ENCODE measurements at regions not wholly inside any gene's neighbourhood (a gene's known extent, or its start where the extent isn't known, plus 50 kb on each side); places are given as distances from the start of the nearest gene placed in this dataset.

DNA sequence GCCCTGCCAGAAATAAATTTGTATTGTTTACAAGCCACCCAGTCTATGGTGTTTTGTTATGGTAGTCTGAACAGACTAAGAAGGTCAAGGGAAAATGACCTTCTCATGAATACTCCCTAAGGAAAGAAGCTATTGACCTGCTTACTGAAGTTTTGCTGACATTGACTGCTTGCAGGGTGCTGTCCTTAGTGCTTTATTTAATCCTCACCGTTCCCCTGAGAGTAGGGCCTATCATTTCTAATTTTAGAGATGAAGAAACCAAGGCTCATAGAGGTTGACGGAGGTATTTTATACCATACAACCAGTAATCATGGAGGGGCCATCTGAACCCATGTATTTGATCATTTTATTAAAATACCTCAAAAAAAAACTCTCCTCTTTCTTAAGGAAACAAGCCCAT is 66.7 kb upstream of the INCENP start:
- no peak for TF ChIP-seq SPI1 (IDR thresholded peaks at IDR 0.05; ENCODE audit: borderline replicate concordance, insufficient read depth, low read depth, low read length)
- no peak for TF ChIP-seq ESRRA (IDR thresholded peaks at IDR 0.05; ENCODE audit: low read length)
- TF ChIP-seq, protein P1, sequence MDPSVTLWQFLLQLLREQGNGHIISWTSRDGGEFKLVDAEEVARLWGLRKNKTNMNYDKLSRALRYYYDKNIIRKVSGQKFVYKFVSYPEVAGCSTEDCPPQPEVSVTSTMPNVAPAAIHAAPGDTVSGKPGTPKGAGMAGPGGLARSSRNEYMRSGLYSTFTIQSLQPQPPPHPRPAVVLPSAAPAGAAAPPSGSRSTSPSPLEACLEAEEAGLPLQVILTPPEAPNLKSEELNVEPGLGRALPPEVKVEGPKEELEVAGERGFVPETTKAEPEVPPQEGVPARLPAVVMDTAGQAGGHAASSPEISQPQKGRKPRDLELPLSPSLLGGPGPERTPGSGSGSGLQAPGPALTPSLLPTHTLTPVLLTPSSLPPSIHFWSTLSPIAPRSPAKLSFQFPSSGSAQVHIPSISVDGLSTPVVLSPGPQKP (IDR thresholded peaks at IDR 0.05; ENCODE audit: low read depth, low read length), result no peak
- no peak for TF ChIP-seq RAD51 (IDR thresholded peaks at IDR 0.05)
- TF ChIP-seq, protein P2, sequence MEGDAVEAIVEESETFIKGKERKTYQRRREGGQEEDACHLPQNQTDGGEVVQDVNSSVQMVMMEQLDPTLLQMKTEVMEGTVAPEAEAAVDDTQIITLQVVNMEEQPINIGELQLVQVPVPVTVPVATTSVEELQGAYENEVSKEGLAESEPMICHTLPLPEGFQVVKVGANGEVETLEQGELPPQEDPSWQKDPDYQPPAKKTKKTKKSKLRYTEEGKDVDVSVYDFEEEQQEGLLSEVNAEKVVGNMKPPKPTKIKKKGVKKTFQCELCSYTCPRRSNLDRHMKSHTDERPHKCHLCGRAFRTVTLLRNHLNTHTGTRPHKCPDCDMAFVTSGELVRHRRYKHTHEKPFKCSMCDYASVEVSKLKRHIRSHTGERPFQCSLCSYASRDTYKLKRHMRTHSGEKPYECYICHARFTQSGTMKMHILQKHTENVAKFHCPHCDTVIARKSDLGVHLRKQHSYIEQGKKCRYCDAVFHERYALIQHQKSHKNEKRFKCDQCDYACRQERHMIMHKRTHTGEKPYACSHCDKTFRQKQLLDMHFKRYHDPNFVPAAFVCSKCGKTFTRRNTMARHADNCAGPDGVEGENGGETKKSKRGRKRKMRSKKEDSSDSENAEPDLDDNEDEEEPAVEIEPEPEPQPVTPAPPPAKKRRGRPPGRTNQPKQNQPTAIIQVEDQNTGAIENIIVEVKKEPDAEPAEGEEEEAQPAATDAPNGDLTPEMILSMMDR (IDR thresholded peaks at IDR 0.05 in 2 of 3, conservative IDR thresholded peaks at IDR 0.05 in 1 of 3; ENCODE audit: control insufficient read depth in 2 of 3, extremely low read depth in 1 of 3, insufficient read depth in 1 of 3, low read depth in 3 of 3, low read length in 3 of 3), result no peak
- TF ChIP-seq EZH2 (IDR thresholded peaks at IDR 0.05; ENCODE audit: borderline replicate concordance, control insufficient read depth, low read depth, low read length), result no peak
- TF ChIP-seq ZBED1 (IDR thresholded peaks at IDR 0.05; ENCODE audit: borderline replicate concordance), result no peak
- TF ChIP-seq HDAC6 (IDR thresholded peaks at IDR 0.05; ENCODE audit: unreplicated experiment), result no peak
- no peak for TF ChIP-seq HDGF (IDR thresholded peaks at IDR 0.05)
- TF ChIP-seq STAT3 (IDR thresholded peaks at IDR 0.05; ENCODE audit: low read depth, low read length), result no peak
- TF ChIP-seq CHD2 (IDR thresholded peaks at IDR 0.05; ENCODE audit: borderline replicate concordance, low read depth, low read length), result no peak
- TF ChIP-seq USF1 (IDR thresholded peaks at IDR 0.05; ENCODE audit: borderline replicate concordance, extremely low read length, insufficient read depth, low read depth, low read length), result no peak
